Posterior cingulate gyrus (tissue), 11 donors: ENCODE measurements at regions not wholly inside any gene's neighbourhood (a gene's known extent, or its start where the extent isn't known, plus 50 kb on each side); places are given as distances from the start of the nearest gene placed in this dataset.
"Not testable (repeated sequence)": the region's sequence is repeated elsewhere in the genome, so short reads cannot be mapped to it uniquely, and the experiment has no call there.

Experiments
- DNase-seq, 10 donors: peaks; one replicate each; pipeline versions ENCODE4 v3.0.0 to v3.0.0-alpha.2; 2020 to 2021; ENCODE audit warnings: mixed read lengths in 3 of 10
- intact Hi-C: fragments of 100-400 bp; cut with DNase I; formaldehyde crosslinking; loops from one replicate; pipeline ENCODE4 v1.15.1; 2023

- DNase-seq, result no peak
- intact Hi-C loops, result no loop called here
Measured at GRCh38 chr3:118477768-118478167, 556.9 kb downstream of the IGSF11 start.

- DNase-seq, result no peak
- intact Hi-C loops, result no loop called here
Measured at GRCh38 chr3:118478706-118479276, 555.9 kb downstream of the IGSF11 start.

- DNase-seq, result no peak
- intact Hi-C loops, result no loop called here
Measured at GRCh38 chr3:118479376-118479775, 555.3 kb downstream of the IGSF11 start.

DNA sequence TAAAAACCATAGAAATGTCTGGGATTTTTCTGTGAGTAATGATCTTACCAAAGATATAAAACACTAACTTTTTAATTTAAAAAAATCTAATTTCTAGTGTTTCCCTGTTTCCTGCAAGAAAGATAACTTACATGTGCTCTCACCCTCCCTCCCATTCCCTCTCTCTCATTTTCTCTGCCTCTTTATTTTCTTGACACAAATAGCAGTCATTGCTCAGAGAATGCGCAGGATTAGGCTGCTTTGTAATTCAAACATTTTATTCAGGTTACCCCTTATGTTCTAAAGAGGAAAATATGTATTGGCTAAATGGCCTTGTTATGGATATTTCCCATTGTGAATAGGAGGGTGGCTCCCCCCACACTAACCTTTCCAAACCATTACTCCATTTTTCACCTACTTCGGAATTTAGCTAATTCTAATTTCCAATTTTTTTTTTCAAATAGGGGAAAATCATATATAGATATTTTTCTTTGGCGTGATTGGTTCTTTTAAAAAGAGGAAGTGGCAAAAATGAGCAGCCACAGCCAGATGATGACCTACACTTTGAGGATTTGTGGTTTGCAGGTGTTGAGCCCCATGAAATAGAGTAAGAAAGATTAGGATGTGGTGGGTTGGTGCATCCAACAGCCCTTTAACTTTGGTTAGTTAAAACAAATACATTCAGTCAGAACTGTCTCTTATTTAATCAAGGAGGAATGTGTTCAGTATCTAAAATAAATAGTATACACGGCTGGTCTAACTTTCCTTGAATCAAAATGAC lies 554.4 kb downstream of the IGSF11 start:
- DNase-seq, result no peak
- intact Hi-C loops, result no loop called here

DNA sequence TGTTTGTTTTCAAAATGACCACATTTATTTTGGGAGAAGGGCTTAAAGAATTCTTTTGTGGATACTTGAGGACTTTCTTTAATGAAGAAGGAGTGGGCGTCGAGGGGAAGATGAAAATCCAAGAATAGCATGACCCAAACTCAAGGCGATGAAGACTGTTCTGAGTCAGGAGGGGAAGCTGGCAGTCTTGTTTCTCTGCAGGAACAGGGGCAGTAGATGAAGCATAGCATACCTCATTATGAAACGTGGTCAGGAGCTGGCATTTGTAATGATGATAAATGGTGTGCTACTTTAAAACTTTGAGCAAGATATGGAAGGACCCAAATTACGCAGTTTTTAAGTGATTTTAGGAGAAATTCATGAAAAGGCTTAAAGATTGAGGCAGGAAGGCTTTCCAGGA lies 549.0 kb downstream of the IGSF11 start:
- no peak for DNase-seq
- intact Hi-C loops, result no loop called here

- intact Hi-C loops, result no loop called here
- no peak for DNase-seq
Measured at GRCh38 chr3:118487734-118488133, 546.9 kb downstream of the IGSF11 start.

DNA sequence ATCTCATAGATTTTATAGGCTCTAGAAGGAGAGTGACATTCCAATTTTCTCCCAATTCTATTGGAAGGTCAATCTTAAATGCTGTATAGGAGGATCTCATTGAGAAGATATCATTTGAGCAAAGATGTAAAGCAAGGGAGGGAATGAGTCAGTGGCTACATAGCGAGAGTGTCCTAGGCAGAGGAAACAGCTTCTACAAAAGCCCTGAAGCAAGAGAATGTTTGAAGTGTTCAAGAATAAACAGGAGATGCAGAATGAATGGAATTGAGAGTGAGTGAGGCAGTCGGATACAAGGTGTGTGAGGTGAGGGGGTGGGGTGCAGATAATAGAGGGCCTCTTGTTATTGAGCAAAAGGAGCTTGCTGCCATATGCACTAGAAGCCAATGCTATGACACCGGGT lies 545.9 kb downstream of the IGSF11 start:
- DNase-seq, result no peak

DNA sequence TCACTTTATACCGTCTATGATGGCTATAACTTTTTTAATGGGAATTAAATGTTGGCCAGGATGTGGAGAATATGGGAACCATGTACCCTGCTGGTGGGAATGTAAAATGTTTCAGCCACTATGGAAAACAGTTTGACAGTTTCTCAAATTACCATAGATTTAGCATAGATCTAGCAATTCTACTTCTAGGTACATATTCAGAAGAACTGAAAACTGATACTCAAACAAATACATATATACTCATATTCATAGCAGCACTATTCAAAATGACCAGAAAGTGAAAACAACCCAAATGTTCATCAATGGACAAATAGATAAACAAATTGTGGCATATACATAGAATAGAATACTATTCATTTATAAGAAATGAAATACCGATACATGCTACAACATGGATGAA lies 539.4 kb downstream of the IGSF11 start:
- DNase-seq, result no peak
- intact Hi-C loops, result no loop called here

More for the DNA sequence above, 545.9 kb downstream of the IGSF11 start:
- intact Hi-C loops, result no loop called here

DNA sequence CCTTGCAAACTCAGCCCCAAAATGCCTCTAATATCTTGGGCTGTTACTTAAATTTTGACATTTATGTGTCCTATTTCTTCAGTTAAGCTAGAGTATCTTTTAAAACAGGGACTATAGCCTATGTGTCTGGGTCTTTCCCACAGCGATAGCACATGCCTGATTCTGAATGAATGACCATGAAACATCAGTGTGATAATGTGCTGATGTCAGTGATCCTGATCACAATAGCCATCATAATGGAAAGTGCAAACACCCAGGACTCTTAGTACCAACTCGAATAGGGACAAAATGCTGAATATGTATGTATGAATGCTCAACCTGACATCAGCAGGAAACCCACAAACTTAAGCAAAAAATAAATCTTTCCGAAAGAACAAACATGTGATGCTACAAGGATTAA lies 537.4 kb downstream of the IGSF11 start:
- intact Hi-C loops, result no loop called here
- no peak for DNase-seq

DNA sequence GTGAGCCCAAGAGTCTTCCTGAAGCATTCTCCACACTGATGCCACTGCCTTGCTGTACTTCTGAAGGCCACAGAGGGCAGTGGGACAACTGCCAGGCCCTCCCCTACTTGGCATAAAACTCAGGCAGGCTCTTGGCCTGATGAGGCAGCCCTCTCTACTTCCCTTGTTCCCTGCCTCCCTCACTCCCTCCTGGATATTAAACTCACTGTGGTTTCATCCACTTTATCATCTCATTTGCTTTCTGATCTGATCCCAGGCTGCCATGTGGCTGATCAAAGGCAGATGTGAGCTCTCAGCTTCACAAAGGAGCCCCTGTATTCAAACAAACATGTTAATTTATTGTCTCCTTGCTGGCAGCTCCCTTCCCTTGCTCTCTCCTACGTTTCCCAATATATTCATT lies 533.5 kb downstream of the IGSF11 start:
- DNase-seq, result peak in 7 of 10 donors; percentile 14 to 87 (median 39)
- intact Hi-C loops, result no loop called here

- intact Hi-C loops, result no loop called here
- no peak for DNase-seq
Measured at GRCh38 chr3:118504906-118505305, 529.7 kb downstream of the IGSF11 start.

GRCh38 chr3:118505784-118506183 lies 528.9 kb downstream of the IGSF11 start:
- no peak for DNase-seq
- intact Hi-C loops, result no loop called here

DNA sequence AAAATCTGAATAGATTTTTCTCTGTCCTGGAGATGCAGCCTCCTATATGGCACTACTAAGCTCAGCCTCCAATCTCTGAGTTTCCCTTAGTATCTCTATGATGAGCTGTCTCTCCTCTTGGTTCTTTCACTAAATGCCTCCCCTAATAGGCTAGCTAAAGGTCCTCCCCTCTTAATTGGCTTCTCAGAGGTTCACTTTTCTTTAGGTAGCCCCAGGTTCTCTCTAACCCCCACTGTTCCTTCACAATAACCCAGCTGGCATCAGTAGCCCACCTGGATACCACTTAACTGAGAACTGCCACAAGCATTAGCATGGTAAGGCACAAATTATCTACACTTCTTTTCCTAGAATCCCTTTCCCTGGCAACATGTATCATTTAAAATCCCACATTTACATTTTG lies 523.2 kb downstream of the IGSF11 start:
- DNase-seq, result no peak
- intact Hi-C loops, result no loop called here

DNA sequence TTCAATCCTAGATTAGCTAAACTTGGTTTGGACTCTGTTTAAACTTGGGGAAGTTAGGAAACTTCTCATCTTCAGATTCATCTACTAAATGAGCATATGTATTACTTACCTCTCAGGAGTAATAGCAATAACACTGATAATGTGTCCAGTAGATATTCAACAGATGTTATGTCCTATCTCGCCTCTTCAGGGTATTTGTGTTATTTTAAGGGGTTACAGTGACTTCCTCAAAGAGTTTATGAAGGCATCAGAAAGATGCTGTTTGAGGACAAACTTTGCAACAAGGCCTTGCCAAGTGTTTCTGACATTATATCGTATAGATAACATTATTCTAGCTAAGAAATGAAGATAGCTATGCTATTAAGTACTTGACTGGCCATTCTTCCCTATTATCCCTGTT lies 522.3 kb downstream of the IGSF11 start:
- no peak for DNase-seq
- intact Hi-C loops, result no loop called here

DNA sequence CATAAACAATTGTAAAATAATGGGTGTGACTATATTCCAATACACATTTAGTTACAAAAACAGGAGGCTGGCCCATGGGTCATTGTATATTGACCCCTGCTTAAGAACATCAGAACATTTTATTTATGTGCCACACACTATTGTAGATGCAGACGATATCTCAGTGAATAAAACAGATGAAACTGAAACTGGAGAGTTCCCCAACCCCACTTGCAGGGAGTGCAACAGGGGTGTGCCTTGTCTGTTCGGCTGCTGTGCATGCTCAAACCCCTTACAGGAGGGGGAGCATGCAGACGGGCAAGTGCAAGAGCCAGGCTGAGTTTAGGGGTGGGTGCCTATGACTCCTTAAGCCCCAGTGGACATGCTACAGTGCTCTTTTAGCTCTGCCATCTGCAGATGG lies 509.6 kb downstream of the IGSF11 start:
- DNase-seq, result no peak
- intact Hi-C loops, result no loop called here

DNA sequence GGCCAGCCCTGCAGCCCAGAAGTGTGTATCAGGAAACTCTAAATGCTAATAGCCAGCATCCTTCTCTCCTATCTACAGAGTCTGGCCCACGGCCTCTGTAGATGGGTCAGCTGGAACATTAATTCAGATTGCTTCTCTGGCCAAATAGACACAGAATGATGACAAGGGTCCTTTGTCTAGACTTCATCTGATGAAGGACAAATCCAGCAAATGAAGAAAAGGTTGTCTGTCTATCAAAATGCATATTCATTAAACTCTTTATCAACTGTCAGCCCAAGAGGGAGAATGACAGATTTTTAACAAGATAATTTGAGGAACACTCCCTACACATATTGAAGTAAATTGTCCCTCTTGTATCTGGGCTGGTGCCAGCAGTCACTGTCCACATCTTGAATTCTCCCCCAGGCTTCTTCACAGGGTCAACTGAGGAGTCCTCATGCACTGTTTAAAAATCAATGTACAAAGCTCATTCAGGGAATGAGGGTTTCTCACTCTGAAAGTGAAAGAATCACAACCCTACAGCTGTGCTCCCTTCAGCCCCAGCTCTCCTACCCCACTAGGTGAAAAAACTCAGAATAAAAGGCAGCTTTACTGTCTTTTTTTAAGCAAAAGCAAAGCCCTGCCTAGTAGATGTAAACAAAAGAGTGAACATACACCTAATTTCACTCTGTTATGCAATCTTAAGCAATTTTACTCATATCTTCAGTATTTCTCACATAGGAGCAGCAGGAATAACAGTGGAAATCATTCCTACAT lies 507.7 kb downstream of the IGSF11 start:
- DNase-seq, result no peak

GRCh38 chr3:118527514-118528044 lies 507.1 kb downstream of the IGSF11 start:
- no peak for DNase-seq
- intact Hi-C loops, result no loop called here

More for the DNA sequence above, 507.7 kb downstream of the IGSF11 start:
- intact Hi-C loops, result no loop called here

DNA sequence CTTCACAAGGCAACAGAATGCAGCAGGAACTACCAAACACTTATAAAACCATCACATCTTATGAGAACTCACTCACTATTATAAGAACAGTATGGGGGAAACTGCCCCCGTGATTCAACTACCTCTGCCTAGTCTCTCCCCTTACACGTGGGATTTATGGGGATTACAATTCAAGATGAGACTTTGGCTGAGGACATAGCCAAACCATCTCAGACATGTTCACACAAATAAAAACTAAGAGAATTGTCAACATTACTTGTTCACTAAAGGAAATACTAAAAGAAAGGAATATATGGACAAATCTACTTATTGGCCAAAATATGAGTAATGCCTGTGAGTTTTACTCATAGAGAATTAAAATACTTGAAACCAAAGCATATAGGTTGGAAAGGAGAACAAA lies 505.1 kb downstream of the IGSF11 start:
- no peak for DNase-seq
- intact Hi-C loops, result no loop called here

GRCh38 chr3:118530350-118530922 lies 504.2 kb downstream of the IGSF11 start:
- DNase-seq, result no peak
- intact Hi-C loops, result no loop called here

- intact Hi-C loops, result not testable (repeated sequence)
Measured at GRCh38 chr3:118530927-118531356, 503.7 kb downstream of the IGSF11 start.

DNA sequence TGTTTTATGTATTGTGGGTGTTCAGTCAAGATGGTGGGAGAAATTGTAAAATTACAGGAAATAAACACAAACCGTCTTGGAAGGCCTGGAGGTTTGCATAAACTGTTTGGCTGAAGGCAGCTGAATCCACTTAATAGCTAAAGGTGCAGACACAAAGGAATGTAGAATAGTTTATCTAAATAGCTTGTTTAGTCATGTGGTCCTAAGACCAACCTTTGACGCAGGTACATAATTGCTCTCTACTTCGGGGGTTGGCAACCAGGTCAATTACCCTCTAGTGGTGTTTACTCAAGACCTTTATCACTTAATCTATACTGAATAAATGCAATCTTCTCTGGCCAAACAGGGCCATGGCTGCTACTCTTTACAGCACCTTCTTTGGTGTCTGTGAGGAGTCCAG lies 502.8 kb downstream of the IGSF11 start:
- no peak for DNase-seq
- intact Hi-C loops, result no loop called here

More at GRCh38 chr3:118530927-118531356, 503.7 kb downstream of the IGSF11 start:
- DNase-seq, result not testable (repeated sequence)
